ENCODE measurements at regions not wholly inside any gene's neighbourhood (a gene's known extent, or its start where the extent isn't known, plus 50 kb on each side); places are given as distances from the start of the nearest gene placed in this dataset.

GRCh38 chr15:81534124-81534523, 160.1 kb upstream of the TMC3 start (continued):
- no peak for TF ChIP-seq SMARCA4 (IDR thresholded peaks at IDR 0.05)
- no peak for TF ChIP-seq CBFA2T2 (conservative IDR thresholded peaks at IDR 0.05)
- TF ChIP-seq PRDM10 (IDR thresholded peaks at IDR 0.05; ENCODE audit: partially characterized antibody): no peak
- no peak for TF ChIP-seq DMBX1 (CRISPR knock-in tag; IDR thresholded peaks at IDR 0.05; ENCODE audit: borderline replicate concordance)
- TF ChIP-seq ZNF511 (CRISPR knock-in tag; IDR thresholded peaks at IDR 0.05): no peak
- TF ChIP-seq YY1 (IDR thresholded peaks at IDR 0.05; ENCODE audit: borderline replicate concordance in 1 of 3, control insufficient read depth in 1 of 3, extremely low read depth in 1 of 3, insufficient read depth in 3 of 3, insufficient read length in 1 of 3, insufficient replicate concordance in 2 of 3, low read depth in 1 of 3, low read length in 2 of 3): no peak
- no peak for TF ChIP-seq NR2C2 (CRISPR knock-in tag; IDR thresholded peaks at IDR 0.05)
- no peak for TF ChIP-seq NR2C2 (tag; IDR thresholded peaks at IDR 0.05)
- TF ChIP-seq ZNF79 (CRISPR knock-in tag; IDR thresholded peaks at IDR 0.05; ENCODE audit: low read depth): no peak
